Hepatocyte (in vitro differentiated cells): ENCODE measurements at regions not wholly inside any gene's neighbourhood (a gene's known extent, or its start where the extent isn't known, plus 50 kb on each side); places are given as distances from the start of the nearest gene placed in this dataset.

Experiments used
- CTCF ChIP-seq: fragments of 200-600 bp; sonication (generic); IDR thresholded peaks from 2 replicates; pipeline ENCODE4 v1.5.1; 2016; ENCODE audit warnings: antibody characterized with exemption, mild to moderate bottlenecking; ENCODE audit not compliant: poor library complexity
- EZH2 ChIP-seq: fragments of 200-600 bp; sonication (generic); IDR thresholded peaks from 2 replicates; pipeline ENCODE4 v1.6.1; 2016; ENCODE audit warnings: antibody characterized with exemption, mild to moderate bottlenecking, borderline replicate concordance
- EZH2phosphoT487 ChIP-seq: fragments of 200-600 bp; sonication (generic); IDR thresholded peaks from one replicate; pipeline ENCODE4 v1.6.1; 2018; ENCODE audit warnings: antibody characterized with exemption, mild to moderate bottlenecking, low read depth, moderate library complexity; ENCODE audit not compliant: unreplicated experiment, severe bottlenecking

GRCh38 chr6:112459758-112460304 is 112.7 kb downstream of the RFPL4B start:
- TF ChIP-seq CTCF (no peak), EZH2 (no peak), EZH2phosphoT487 (no peak)
